ENCODE measurements at regions not wholly inside any gene's neighbourhood (a gene's known extent, or its start where the extent isn't known, plus 50 kb on each side); places are given as distances from the start of the nearest gene placed in this dataset.

DNA sequence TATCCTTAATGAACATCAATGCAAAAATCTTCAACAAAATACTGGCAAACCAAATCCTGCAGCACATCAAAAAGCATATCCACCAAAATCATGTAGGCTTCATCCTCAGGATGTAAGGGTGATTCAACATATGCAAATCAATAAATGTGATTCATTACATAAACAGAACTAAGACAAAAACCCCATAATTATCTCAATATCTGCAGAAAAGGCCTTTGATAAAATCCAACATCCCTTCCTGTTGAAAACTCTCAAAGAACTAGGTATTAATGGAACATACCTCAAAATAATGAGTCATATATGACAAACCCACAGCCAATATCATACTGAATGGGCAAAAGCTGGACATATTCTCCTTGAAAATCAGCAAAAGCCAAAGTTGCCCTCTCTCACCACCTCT is 54.6 kb upstream of the DEPDC1 start:
- Histone ChIP-seq H3K4me3 (no peak overlapping the region), H3K27me3 (no peaks in the 10 kb centered on the region), H3K36me3 (no peaks in the 10 kb centered on the region), H3K4me1 (no peaks in the 10 kb centered on the region), H3K9me3 (peaks cover 0 to 2% (median 0%) of the 10 kb centered on the region in 4 donors), H3K27ac (no peak overlapping the region)
- intact Hi-C loops (cut with DNase I) = no loop called here
- no peak for DNase-seq
- TF ChIP-seq EP300 (IDR thresholded peaks at IDR 0.05) (no peak), POLR2A (IDR thresholded peaks at IDR 0.05) (no peak), POLR2AphosphoS5 (IDR thresholded peaks at IDR 0.05) (no peak)
- TF ChIP-seq, protein P1, sequence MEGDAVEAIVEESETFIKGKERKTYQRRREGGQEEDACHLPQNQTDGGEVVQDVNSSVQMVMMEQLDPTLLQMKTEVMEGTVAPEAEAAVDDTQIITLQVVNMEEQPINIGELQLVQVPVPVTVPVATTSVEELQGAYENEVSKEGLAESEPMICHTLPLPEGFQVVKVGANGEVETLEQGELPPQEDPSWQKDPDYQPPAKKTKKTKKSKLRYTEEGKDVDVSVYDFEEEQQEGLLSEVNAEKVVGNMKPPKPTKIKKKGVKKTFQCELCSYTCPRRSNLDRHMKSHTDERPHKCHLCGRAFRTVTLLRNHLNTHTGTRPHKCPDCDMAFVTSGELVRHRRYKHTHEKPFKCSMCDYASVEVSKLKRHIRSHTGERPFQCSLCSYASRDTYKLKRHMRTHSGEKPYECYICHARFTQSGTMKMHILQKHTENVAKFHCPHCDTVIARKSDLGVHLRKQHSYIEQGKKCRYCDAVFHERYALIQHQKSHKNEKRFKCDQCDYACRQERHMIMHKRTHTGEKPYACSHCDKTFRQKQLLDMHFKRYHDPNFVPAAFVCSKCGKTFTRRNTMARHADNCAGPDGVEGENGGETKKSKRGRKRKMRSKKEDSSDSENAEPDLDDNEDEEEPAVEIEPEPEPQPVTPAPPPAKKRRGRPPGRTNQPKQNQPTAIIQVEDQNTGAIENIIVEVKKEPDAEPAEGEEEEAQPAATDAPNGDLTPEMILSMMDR (IDR thresholded peaks at IDR 0.05) = no peak

DNA sequence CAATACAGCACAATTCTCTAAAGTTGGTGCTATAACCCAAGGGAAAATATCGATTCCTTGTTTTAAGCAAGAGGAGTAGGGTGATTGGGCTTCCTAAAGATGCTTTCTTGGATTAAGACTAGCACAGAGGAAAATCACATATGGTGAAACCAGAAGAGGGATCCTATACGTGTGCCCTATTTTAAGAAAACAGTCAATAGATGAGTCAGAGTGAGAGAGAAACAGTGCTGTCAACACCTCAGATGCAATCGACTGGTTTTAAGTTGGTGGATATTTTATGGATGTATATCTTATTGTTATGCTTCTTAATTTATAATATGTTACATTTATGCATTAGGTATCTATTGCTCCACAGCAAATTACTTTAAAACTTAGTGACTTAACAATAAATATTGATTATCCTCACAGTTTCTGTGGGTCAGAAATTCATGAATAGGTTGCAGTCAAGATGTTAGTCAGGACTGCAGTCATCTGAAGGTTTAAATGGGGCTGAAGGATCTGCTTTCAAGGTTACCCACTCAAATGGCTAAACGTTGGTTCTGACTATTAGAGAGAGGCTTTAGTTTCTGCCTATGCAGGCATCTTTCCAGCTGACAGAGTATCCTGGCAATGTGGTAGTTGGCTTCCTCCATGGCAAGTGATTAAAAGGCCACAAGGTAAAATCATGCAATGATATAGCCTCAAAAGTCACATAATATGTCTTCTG is 61.6 kb upstream of the DEPDC1 start:
- WGBS, 2 donors = 37 to 57% methylated on average over 4 of the region's 4 CpGs
- intact Hi-C loops (cut with DNase I) = no loop called here

DNA sequence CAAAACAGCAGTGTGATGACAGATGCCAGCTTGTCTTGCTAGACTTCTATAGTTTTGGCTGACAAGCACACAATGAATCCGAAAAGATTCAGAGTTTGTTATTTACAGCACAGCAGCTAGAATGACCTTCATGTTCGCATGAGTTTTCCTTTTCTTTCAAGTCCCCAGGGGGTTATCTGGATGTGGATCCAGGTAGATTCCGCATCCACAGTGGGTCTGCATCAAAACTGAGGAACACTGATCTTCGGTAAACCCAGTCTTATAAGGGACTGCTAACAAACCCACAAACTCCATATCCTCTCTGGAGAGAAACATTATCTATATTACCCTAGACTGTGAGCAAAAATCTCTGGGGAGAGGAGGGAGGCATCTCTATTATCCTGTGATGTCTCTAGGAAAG is 69.0 kb upstream of the DEPDC1 start:
- H3K36me3 ChIP-seq = no peaks in the 10 kb centered on the region
- intact Hi-C loops (cut with DNase I) = no loop called here
- no peaks in the 10 kb centered on the region for H3K9me3 ChIP-seq
- no peaks in the 10 kb centered on the region for H3K27me3 ChIP-seq
- no peak for TF ChIP-seq POLR2A (IDR thresholded peaks at IDR 0.05)
- TF ChIP-seq POLR2AphosphoS5 (IDR thresholded peaks at IDR 0.05) = no peak
- TF ChIP-seq, protein P1 (IDR thresholded peaks at IDR 0.05) = no peak
- no peak for TF ChIP-seq EP300 (IDR thresholded peaks at IDR 0.05)
- H3K27ac ChIP-seq = no peak overlapping the region
- 33 to 59% methylated on average over 4 of the region's 4 CpGs for WGBS, 2 donors
- no peaks in the 10 kb centered on the region for H3K4me1 ChIP-seq
- no peak for DNase-seq
- no peak overlapping the region for H3K4me3 ChIP-seq

More for the DNA sequence above, 61.6 kb upstream of the DEPDC1 start:
- DNase-seq = no peak
- Histone ChIP-seq H3K36me3 (no peaks in the 10 kb centered on the region), H3K9me3 (no peaks in the 10 kb centered on the region), H3K4me1 (no peaks in the 10 kb centered on the region), H3K27ac (no peak overlapping the region), H3K27me3 (no peaks in the 10 kb centered on the region), H3K4me3 (no peak overlapping the region)
- TF ChIP-seq POLR2AphosphoS5 (IDR thresholded peaks at IDR 0.05) = no peak
- TF ChIP-seq POLR2A (IDR thresholded peaks at IDR 0.05) = no peak
- TF ChIP-seq, protein P1 (IDR thresholded peaks at IDR 0.05) = no peak
- no peak for TF ChIP-seq EP300 (IDR thresholded peaks at IDR 0.05)

DNA sequence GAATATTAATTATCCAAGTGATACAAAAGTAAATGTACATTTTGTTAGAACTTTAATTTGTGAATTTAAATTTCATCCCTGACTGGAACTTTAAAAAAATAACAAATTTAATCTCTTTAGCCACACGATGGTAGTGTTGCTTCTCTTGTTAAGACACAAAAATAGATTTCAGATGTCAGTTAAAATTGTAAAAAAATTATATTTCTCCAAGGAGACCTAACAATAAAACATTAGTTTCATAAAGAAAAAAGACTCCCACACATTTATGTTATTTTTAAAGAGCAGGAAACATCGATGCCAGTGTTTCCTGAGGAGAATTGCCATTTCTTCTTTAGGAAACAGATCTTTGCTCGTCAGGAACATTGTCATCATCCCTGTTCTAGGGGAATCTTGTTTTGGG is 74.0 kb upstream of the DEPDC1 start:
- Histone ChIP-seq H3K27me3 (no peaks in the 10 kb centered on the region), H3K27ac (no peak overlapping the region), H3K36me3 (no peaks in the 10 kb centered on the region), H3K4me3 (no peak overlapping the region), H3K4me1 (peaks cover 0 to 3% (median 0%) of the 10 kb centered on the region in 4 donors), H3K9me3 (no peaks in the 10 kb centered on the region)
- WGBS, 2 donors = 38 to 59% methylated on average over 3 of the region's 3 CpGs
- TF ChIP-seq POLR2AphosphoS5 (IDR thresholded peaks at IDR 0.05) = no peak
- no peak for TF ChIP-seq POLR2A (IDR thresholded peaks at IDR 0.05)
- TF ChIP-seq EP300 (IDR thresholded peaks at IDR 0.05) = no peak
- TF ChIP-seq, protein P1 (IDR thresholded peaks at IDR 0.05) = no peak
- intact Hi-C loops (cut with DNase I) = no loop called here
- DNase-seq = no peak

Data from sigmoid colon (tissue), 6 donors.